ELF-1 (cell line): ENCODE measurements at regions not wholly inside any gene's neighbourhood (a gene's known extent, or its start where the extent isn't known, plus 50 kb on each side); places are given as distances from the start of the nearest gene placed in this dataset.

ENCODE experiments used
- DNase-seq: peaks from one replicate; pipeline ENCODE4 v3.0.0-alpha.2; 2016; ENCODE audit warnings: low read depth, low spot score

- no peak for DNase-seq
These were observed 222.6 kb upstream of the PPARGC1A start for GRCh38 chr4:24112466-24112865.

DNA sequence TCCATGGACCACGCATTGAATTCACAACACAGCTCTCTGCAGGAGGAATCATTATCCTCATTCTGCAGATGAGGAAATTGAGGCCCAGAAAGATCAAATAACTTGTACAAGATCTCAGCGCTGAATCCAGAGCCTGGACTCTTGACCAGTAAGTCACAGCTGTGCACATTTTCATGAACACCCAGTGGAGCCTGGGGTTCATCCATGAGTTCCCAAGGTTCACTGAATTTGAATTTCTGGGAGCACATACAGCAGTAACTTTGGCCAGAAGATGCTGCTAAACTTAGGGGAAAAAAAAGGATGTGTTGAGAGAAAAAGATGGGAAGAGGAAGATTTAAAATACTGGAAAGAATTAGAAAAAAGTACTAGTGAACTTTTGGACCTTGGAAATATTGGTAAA, 218.7 kb upstream of the PPARGC1A start:
- DNase-seq = no peak

- no peak for DNase-seq
These were observed 215.6 kb upstream of the PPARGC1A start for GRCh38 chr4:24105327-24106038.

GRCh38 chr4:24104158-24104565, 214.3 kb upstream of the PPARGC1A start:
- no peak for DNase-seq

DNA sequence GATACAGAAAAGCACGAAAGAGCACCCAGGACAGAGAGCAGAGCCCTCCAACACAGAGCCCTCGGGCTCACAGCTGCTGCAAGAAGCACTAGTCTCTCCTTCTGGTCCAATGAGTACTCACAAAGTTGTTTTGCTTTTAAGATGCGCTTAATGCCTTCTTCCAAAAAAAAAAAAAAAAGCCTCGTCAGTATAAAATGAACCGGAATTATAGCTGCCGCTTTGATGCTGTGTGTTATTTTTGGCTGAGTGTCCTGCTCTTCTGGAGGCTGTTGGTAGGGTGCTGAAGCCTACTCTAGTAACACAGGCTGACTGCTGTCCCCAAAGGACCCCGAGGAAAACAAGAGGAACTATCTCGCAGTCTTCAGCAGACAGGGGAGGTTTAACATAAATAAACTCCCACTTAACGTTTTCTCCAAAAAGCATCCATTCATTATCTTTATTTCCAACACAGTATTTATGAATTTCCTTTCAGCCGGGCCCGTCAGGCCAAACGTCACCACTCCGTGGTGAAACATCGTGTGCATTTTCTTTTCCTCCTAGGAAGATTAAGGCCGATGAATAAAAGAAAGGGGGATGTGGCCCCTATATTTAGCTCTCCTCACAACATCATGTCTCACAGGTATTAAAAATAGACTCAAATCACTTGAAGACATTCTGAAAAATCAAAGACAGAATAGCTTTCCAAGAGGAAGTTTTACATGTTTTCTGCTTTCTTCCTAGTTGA, 213.7 kb upstream of the PPARGC1A start:
- no peak for DNase-seq

DNA sequence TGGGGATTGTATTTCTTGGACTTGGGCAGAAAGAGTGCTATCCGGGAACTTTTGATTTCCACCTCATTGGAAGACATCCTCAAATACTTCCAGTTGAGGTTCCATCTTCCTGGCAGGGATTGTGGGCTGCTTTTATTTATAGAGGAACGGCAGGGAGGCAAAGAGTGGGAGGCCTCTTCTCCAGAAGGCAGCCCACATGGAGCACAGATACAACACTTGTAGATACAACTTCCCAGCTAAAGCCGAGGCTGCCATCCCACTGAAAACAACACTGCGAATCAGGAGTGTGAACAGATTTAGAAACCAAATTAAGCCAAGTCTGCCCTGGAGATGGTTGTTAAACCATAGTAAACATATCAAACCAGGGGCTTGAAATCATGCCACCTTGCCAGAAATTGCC, 212.8 kb upstream of the PPARGC1A start:
- DNase-seq = no peak

GRCh38 chr4:24096603-24097002, 206.8 kb upstream of the PPARGC1A start:
- no peak for DNase-seq

- no peak for DNase-seq
These were observed 204.9 kb upstream of the PPARGC1A start for GRCh38 chr4:24094726-24095125.

- DNase-seq = no peak
These were observed 203.6 kb upstream of the PPARGC1A start for GRCh38 chr4:24093446-24093845.

GRCh38 chr4:24091639-24092233, 201.9 kb upstream of the PPARGC1A start:
- no peak for DNase-seq

- no peak for DNase-seq
These were observed 200.1 kb upstream of the PPARGC1A start for GRCh38 chr4:24089851-24090534.

- no peak for DNase-seq
These were observed 191.0 kb upstream of the PPARGC1A start for GRCh38 chr4:24080871-24081270.

DNA sequence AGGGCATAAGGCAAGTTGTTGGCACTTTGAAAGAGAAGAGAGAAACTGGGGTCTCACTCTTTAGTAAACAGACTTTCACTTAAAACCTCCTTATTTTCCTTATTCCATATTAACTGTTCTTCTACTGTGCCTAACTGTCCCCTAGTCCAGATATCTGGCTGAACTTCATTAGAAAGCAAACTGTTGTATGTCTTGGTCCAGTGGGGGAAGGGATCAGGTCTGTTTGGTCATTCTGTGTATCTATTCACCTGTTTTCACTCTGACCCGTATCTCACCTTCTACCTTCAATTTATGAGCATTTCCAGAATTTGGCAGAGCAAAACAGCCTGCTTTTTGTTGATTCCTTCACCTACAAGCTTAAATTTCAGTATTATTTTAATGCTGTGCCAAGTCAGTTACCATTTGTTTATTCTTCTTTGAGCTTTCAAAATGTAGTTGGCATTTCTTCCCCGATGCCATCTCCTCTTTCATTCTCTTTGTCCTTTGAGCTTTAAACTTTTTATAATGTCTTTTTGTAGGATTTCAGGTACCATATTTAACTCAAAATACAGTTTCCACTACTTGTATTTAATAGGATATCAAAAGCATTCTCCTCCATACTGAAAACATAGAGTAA, 188.6 kb upstream of the PPARGC1A start:
- DNase-seq = no peak

- no peak for DNase-seq
These were observed 187.0 kb upstream of the PPARGC1A start for GRCh38 chr4:24076811-24077210.

DNA sequence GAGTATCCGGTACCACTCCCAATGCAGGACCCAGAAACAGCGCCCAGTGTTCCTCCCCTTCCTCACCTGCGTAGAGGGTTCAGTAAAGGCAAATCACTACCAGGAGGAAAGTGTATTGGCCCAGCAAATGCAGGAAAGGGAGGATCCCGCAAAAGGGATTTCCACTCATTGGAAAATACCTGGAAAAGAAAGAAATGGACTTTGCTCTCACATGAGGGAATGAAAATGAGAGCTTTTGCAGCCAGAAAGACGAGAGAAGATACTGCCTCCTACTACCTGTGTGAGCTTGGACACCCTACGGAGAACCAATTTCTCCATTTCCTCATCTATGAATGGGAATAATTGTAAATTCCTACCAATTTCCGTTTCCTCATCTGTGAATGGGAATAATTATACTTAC, 184.1 kb upstream of the PPARGC1A start:
- no peak for DNase-seq

DNA sequence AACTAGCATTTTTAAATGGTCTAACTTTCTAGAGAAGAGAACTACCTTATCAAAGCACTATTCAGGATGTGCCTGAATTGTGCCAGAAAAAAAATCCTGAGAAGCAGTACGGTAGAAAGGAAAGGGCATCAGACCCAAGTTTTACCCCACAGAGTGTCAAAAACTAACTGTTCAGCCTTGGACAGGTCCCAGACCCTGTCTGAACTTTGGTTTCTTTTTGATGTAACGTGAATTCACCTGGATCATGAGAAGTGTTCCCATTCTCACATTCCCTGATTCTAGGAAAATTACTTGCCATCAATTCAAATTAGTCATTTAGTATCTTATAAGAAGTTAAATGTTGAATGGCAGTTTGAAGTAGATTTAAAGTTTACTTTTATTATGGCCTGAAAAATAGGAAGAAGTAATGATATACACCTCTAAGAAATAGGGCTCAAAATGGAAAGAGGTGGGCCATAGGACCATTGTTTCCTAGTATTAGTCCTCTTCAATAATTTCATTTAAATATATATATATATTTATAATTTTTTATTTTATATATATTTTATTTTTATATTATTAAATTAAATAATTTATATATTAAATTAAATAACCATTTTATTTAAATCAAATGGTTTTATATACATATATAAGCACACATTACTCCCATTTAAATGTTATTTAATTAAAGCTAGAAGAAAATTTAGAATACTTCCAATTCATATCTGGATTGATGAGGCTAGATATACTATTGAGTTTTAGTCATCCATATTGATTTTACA, 181.9 kb upstream of the PPARGC1A start:
- no peak for DNase-seq

DNA sequence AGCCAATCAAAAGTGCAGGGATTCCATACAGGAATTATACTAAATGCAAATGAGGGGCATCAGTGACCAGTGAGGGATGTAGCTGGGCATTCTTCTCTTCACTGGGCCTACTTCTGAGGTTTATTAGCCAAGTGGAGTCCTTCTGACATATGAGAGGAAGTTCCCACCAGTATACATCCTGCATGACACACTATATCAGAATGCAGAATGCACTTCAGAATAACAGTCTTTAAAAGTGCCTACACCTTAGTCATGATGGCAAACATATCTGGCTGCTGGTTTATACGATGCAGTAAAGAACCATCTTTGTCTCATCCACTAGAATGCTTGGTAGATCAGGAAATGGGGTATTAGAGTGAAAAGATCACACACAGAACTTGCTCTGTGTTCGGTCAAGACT, 180.3 kb upstream of the PPARGC1A start:
- DNase-seq = no peak

DNA sequence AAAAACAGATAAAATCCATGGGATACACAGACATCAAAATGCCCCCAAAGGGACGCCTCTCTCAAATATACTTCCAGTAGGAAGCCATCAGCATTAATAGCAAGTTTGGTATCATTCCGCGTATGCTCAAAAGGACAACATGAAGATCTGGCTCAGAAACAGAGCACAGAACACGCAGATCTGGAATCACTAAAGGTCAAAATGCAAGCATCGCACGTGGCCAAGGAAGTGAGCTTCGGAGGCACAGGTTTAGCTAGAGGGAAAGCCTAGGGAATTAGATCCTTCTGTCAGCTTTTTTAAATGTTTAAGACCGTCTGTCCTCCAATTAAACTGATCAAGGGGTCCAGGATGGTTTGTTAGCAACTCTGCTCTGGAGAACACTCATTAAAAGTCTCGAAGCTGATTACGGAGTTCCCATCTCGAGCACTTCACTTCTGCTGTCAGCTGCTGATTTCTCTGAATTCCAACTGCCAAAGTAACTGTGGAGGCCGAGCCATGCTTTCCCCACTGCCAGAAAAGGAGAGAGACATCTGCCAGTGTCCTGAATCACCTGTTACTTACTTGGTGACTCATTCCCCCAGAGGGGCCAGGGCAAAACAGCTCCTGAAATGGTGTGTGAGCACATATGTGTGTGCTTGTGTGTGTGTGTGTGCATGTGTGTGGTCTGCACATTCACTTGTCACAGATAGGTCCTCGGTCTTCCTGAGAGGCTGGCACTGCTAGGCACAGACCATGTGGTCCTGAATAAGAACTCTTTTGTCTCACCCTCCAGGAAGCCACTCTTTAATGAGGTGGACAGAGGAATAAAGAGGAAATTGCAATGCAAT, 177.7 kb upstream of the PPARGC1A start:
- peak; percentile 10 for DNase-seq

DNA sequence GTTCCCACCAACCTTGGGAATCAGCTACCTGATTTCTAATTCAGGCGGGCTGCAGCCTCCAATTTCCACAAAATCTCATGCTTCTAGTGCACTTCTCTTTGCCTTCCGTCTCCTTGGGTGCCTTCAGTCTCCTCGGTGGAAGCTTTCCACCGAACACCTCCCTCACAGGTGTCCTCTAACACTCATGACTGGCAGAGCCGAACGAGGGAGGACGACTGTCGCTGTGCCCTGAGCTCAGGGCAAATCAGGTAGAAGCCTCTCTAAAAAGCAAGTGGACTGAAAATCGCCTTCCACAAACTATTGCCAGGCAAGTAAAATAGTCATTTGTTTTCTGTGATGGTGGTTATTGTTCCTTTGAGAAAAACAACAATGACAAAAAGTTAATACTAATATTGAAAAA, 176.1 kb upstream of the PPARGC1A start:
- no peak for DNase-seq

GRCh38 chr4:24063731-24064130, 173.9 kb upstream of the PPARGC1A start:
- no peak for DNase-seq
